ENCODE measurements at regions not wholly inside any gene's neighbourhood (a gene's known extent, or its start where the extent isn't known, plus 50 kb on each side); places are given as distances from the start of the nearest gene placed in this dataset.

- TF ChIP-seq POLR2A (IDR thresholded peaks at IDR 0.05; ENCODE audit: low read length) (no peak), GATA1 (IDR thresholded peaks at IDR 0.05; ENCODE audit: low read depth, low read length) (no peak)
Observed at GRCh38 chr10:32156031-32156495, 99.8 kb upstream of the KIF5B start.
